GM04504 (cell line): ENCODE measurements at regions not wholly inside any gene's neighbourhood (a gene's known extent, or its start where the extent isn't known, plus 50 kb on each side); places are given as distances from the start of the nearest gene placed in this dataset.

Source experiments
- DNase-seq: peaks from one replicate; pipeline ENCODE4 v3.0.0-alpha.2; 2012; ENCODE audit warnings: low read depth

GRCh38 chr4:15130441-15130840, 128.2 kb downstream of the CPEB2 start:
- DNase-seq, result no peak

GRCh38 chr4:15131551-15131950, 129.3 kb downstream of the CPEB2 start:
- DNase-seq, result no peak

GRCh38 chr4:15132739-15133138, 130.5 kb downstream of the CPEB2 start:
- DNase-seq, result no peak

GRCh38 chr4:15139599-15139998, 137.3 kb downstream of the CPEB2 start:
- DNase-seq, result no peak

GRCh38 chr4:15142201-15142600, 139.9 kb downstream of the CPEB2 start:
- no peak for DNase-seq

GRCh38 chr4:15143551-15143950, 141.3 kb downstream of the CPEB2 start:
- DNase-seq, result no peak

- no peak for DNase-seq
Observed at GRCh38 chr4:15144249-15144966, 142.1 kb downstream of the CPEB2 start.

GRCh38 chr4:15144967-15145295, 142.7 kb downstream of the CPEB2 start:
- no peak for DNase-seq

- no peak for DNase-seq
Observed at GRCh38 chr4:15145709-15146108, 143.4 kb downstream of the CPEB2 start.

- no peak for DNase-seq
Observed at GRCh38 chr4:15147714-15148113, 145.4 kb downstream of the CPEB2 start.

GRCh38 chr4:15148199-15148598, 145.9 kb downstream of the CPEB2 start:
- DNase-seq, result no peak

- DNase-seq, result no peak
Observed at GRCh38 chr4:15148691-15149090, 146.4 kb downstream of the CPEB2 start.

- peak; percentile 16 for DNase-seq
Observed at GRCh38 chr4:15149234-15149838, 147.1 kb downstream of the CPEB2 start.

- peak; percentile 62 for DNase-seq
Observed at GRCh38 chr4:15149839-15150592, 147.7 kb downstream of the CPEB2 start.

GRCh38 chr4:15150631-15151030, 148.3 kb downstream of the CPEB2 start:
- no peak for DNase-seq

- no peak for DNase-seq
Observed at GRCh38 chr4:15151033-15151432, 148.8 kb downstream of the CPEB2 start.

GRCh38 chr4:15153662-15154061, 151.4 kb downstream of the CPEB2 start:
- no peak for DNase-seq

GRCh38 chr4:15158406-15159091, 156.3 kb downstream of the CPEB2 start:
- DNase-seq, result no peak

- no peak for DNase-seq
Observed at GRCh38 chr4:15159477-15160019, 157.3 kb downstream of the CPEB2 start.

- no peak for DNase-seq
Observed at GRCh38 chr4:15161439-15161838, 159.2 kb downstream of the CPEB2 start.

GRCh38 chr4:15162046-15162445, 159.8 kb downstream of the CPEB2 start:
- DNase-seq, result no peak

GRCh38 chr4:15162465-15163283, 160.4 kb downstream of the CPEB2 start:
- DNase-seq, result no peak
